IPS-15b (cell line): ENCODE measurements at regions not wholly inside any gene's neighbourhood (a gene's known extent, or its start where the extent isn't known, plus 50 kb on each side); places are given as distances from the start of the nearest gene placed in this dataset.

Experiments used
- H3K27me3 ChIP-seq: one replicate; pipeline ENCODE4 v1.6.1; 2013; ENCODE audit warnings: low read length; ENCODE audit not compliant: control insufficient read depth, insufficient read depth
- H3K36me3 ChIP-seq: one replicate; pipeline ENCODE4 v1.6.1; 2013; ENCODE audit warnings: low read length; ENCODE audit not compliant: control insufficient read depth, insufficient read depth
- H3K4me1 ChIP-seq: one replicate; pipeline ENCODE4 v1.6.1; 2013; ENCODE audit warnings: mild to moderate bottlenecking, low read length; ENCODE audit not compliant: control insufficient read depth, insufficient read depth
- H3K4me3 ChIP-seq: one replicate; pipeline ENCODE4 v1.5.1; 2013; ENCODE audit warnings: low read depth, low read length
- H3K9ac ChIP-seq: one replicate; pipeline ENCODE4 v1.6.1; 2013; ENCODE audit warnings: low read depth, mild to moderate bottlenecking, low read length
- H3K9me3 ChIP-seq: one replicate; pipeline ENCODE4 v1.6.1; 2013; ENCODE audit warnings: mild to moderate bottlenecking, low read length; ENCODE audit not compliant: control insufficient read depth, insufficient read depth

DNA sequence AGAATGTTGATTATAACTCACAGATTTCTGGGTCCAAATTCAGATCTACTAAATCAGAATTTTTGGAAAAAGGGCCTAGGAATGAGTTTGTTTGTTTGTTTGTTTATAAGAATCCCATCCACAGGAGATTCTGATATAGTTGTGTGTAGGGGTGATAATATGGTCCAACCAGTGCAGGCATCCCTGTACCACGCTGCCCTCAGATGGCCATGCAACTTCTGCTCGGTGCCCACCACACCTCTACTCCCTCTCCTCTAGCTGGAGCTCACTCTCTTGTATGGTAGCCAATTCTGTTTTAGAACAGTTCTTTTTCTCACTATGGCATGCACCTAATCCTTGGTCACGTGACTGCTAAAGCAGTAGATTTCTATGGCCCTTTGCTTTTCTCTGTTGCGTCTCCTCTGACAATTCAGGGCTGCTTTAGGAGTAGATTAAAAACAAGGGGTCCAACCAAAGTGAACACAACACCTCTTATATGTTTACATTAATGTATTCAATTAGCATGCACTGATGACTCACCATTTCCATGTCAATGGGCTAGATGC, 103.3 kb upstream of the KCNA4 start:
- Histone ChIP-seq H3K9ac (no peak overlapping the region), H3K36me3 (no peaks in the 10 kb centered on the region), H3K4me1 (no peaks in the 10 kb centered on the region)

DNA sequence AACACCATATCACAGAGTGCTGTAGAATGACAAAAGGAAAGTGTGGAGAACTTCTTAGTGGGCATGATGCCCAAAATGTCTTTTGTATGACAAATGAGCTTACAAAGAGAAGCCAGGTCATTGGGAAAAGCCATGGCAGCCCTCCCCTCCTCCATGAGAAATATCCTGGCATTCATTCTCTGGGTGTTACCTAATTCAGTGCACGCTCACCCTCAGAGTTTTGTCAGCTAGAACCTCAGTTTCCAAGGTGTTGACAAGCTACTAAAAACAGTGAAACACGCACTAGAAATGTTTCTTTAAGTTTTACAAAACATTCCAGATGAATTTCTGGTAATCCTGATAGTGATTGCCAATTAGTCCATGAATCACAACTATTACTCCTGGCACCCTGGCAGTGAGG, 105.4 kb upstream of the FSHB start:
- Histone ChIP-seq H3K4me1 (no peaks in the 10 kb centered on the region), H3K36me3 (no peaks in the 10 kb centered on the region), H3K9me3 (no peaks in the 10 kb centered on the region), H3K9ac (no peak overlapping the region), H3K4me3 (no peak overlapping the region), H3K27me3 (peaks cover 2% of the 10 kb centered on the region)

More for the DNA sequence above, 103.3 kb upstream of the KCNA4 start:
- Histone ChIP-seq H3K27me3 (peaks cover 10% of the 10 kb centered on the region), H3K9me3 (no peaks in the 10 kb centered on the region), H3K4me3 (no peak overlapping the region)

DNA sequence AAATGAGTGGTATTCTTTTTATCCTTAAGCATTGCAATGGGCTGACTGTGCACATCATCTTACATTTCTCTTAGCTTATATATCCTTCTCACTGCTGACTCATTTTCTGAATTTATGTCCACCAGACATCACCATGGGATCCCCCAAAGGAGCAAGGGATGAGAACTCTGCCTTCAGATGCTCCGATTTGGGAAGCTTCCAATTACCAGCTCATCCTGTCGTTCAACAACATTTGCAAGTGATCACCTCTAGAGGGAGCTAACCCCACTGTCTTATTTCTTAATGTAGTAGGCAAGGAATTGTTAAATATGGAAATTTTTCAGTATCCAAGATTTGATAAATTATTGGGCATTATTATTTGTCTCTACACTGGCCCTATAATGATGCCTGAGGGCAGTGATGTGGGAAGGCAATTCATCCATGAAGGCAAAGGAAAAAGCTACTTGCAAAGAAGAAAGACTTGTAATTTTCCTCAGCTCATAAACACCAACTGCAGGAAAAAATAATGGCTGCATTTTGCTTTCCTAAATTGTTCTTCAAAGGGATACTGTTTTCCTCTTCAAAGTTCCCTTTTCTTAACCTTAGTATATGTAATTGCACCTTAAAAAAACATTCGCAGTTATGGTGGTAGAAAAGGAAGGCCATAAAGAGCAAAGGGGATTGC, 102.4 kb upstream of the FSHB start:
- Histone ChIP-seq H3K9me3 (no peaks in the 10 kb centered on the region), H3K36me3 (no peaks in the 10 kb centered on the region), H3K9ac (no peak overlapping the region), H3K27me3 (peaks cover 2% of the 10 kb centered on the region), H3K4me3 (no peak overlapping the region), H3K4me1 (no peaks in the 10 kb centered on the region)

DNA sequence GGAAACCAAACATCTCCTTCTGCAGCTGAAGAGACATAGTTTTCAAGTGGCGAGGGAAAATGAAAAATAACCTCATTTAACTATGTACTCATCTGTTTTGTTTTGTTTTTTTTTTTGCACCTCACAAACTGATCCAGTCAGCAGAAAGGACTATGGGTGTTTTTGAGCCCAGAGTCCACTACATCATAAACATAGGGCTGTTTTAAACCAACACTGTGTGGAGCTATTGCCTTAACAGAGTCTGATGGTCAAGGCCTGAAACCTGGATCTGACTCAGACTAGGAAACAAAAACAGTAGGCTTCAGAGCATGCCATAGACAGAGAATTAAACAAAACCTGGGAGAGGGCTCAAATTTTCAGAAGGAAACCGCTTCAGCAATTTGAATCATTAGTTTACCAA, 99.3 kb upstream of the FSHB start:
- Histone ChIP-seq H3K27me3 (no peaks in the 10 kb centered on the region), H3K36me3 (no peaks in the 10 kb centered on the region), H3K9ac (no peak overlapping the region), H3K9me3 (no peaks in the 10 kb centered on the region), H3K4me1 (no peaks in the 10 kb centered on the region), H3K4me3 (no peak overlapping the region)

DNA sequence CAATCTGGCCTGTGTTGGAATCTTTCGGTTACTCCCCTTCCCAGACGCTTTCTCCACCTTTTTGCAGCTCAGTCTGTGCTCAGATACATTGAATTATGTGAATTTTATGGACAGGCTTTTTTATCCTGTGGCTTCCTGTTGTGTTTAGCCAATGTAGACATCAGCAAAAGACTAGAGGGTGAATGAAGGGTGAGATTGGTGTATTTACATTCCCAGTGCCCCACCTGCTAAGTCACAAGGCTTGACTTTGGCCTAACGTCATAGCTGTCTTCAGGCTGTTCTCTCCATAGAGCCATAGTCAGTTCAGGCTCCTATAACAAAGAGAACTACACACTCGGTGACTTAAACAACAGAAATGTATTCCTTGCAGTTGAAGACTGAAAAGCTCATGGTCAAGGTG, 97.5 kb upstream of the FSHB start:
- H3K4me1 ChIP-seq, result no peaks in the 10 kb centered on the region
- no peaks in the 10 kb centered on the region for H3K27me3 ChIP-seq
- H3K9me3 ChIP-seq, result no peaks in the 10 kb centered on the region
- no peak overlapping the region for H3K4me3 ChIP-seq
- H3K9ac ChIP-seq, result no peak overlapping the region
- no peaks in the 10 kb centered on the region for H3K36me3 ChIP-seq

DNA sequence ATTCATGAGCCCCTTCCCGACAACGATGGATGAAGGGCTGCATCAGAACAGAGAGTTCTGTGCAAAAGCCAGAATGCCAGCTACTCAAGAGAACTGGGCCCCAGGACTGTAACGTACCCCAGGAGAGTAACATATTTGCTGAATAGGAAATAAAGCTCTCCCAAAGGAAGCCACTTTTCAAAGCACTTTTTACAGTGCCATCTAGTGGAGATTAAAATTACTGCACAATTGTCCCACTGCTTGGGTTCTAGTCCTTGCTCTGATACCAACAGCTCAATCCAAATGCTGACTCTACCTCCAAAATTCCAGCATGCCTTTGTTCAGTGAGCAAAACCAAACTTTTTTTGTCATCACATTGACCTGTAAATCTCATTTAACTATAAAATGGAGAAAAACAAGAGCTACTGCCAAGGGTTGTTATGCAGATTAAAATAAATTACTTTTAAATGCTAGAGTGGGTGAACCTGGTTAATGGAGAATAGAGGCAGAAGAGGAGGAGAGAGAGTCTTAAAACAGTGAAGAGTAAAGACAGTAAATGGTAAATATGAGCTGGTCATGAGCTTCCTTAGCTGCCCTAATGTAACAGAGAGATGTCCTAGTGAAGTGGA, 87.6 kb upstream of the FSHB start:
- no peak overlapping the region for H3K4me3 ChIP-seq
- H3K27me3 ChIP-seq, result peaks cover 19% of the 10 kb centered on the region
- H3K36me3 ChIP-seq, result no peaks in the 10 kb centered on the region
- H3K9ac ChIP-seq, result no peak overlapping the region
- no peaks in the 10 kb centered on the region for H3K4me1 ChIP-seq
- H3K9me3 ChIP-seq, result no peaks in the 10 kb centered on the region

DNA sequence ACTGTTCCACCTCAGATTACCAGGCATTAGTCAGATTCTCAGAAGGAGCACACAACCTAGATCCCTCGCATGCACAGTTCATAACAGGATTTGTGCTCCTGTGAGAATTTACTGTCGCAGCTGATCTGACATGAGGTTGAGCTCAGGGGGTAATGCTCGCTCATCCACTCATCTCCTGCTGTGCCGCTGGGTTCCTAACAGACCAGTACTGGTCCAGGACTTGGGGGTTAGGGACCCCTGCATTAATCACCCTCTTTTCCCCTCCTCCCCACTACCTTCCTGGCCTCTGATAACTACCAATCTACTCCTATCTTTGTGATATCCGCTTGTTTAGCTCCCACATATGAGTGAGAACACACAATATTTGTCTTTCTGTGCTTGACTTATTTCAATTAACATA, 83.5 kb upstream of the FSHB start:
- no peak overlapping the region for H3K4me3 ChIP-seq
- peaks cover 24% of the 10 kb centered on the region for H3K27me3 ChIP-seq
- no peaks in the 10 kb centered on the region for H3K36me3 ChIP-seq
- no peak overlapping the region for H3K9ac ChIP-seq
- no peaks in the 10 kb centered on the region for H3K9me3 ChIP-seq
- no peaks in the 10 kb centered on the region for H3K4me1 ChIP-seq

DNA sequence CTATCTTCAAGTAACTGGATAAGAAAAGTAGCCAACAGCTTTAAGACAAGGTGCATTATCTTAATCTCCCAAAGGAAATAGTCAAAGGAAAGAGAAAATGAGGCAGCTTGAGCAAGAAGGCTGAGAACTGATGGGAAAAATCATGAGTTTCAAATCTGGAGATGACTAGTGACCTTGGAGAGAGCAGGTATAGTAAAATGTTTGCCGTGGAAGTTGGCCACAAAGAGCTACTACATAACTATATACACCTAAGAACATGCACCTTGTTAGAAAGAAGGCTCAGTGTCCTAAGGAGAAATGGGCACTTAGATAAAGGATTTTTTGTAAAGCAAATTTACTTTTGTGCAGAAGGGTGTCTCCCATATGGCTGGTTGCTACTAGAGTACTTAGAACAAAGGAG, 80.8 kb upstream of the FSHB start:
- no peak overlapping the region for H3K4me3 ChIP-seq
- no peaks in the 10 kb centered on the region for H3K9me3 ChIP-seq
- H3K36me3 ChIP-seq, result no peaks in the 10 kb centered on the region
- H3K27me3 ChIP-seq, result peaks cover 24% of the 10 kb centered on the region
- H3K4me1 ChIP-seq, result no peaks in the 10 kb centered on the region
- no peak overlapping the region for H3K9ac ChIP-seq

DNA sequence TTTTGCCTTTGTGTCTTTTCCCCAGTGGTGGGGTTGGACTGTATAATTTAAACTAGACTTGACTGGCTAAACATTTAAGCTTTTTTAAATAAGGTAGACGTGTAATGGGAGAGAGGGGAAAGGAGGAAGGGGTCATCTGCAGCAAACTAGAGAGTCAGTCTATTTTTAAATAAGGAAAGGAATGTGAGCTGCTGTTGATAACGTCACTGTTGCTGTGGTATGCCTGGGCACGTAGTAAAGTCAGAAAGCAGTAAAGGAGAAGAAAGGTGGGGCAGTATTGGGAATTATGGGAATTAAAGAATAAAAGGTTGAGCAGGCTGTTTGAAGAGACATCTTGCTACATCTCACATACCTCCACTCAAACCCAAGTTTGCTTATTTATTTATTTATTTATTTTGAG, 80.4 kb upstream of the FSHB start:
- H3K36me3 ChIP-seq, result no peaks in the 10 kb centered on the region
- H3K9ac ChIP-seq, result no peak overlapping the region
- peaks cover 24% of the 10 kb centered on the region for H3K27me3 ChIP-seq
- no peak overlapping the region for H3K4me3 ChIP-seq
- H3K4me1 ChIP-seq, result no peaks in the 10 kb centered on the region
- no peaks in the 10 kb centered on the region for H3K9me3 ChIP-seq

DNA sequence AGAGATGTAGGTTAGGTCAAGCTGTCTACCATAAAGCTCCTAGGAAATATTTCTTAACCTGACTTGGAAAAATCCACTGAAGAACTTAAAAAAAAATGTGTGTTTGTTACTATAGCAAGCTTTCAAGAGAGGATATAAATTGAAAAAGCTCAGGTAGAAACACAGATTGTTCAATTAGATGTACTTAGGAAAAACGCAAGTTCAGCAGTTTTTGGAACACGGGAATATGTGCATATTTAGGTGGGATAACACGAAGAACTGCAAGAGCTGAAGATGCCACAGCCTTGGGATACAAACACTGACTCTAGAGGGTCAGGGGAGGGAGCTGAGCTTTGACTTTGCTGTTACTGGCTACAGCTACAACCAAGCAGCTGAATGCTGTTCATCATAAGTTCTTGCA, 77.8 kb upstream of the FSHB start:
- no peaks in the 10 kb centered on the region for H3K36me3 ChIP-seq
- H3K27me3 ChIP-seq, result peaks cover 7% of the 10 kb centered on the region
- no peaks in the 10 kb centered on the region for H3K9me3 ChIP-seq
- H3K9ac ChIP-seq, result no peak overlapping the region
- H3K4me3 ChIP-seq, result no peak overlapping the region
- no peaks in the 10 kb centered on the region for H3K4me1 ChIP-seq

DNA sequence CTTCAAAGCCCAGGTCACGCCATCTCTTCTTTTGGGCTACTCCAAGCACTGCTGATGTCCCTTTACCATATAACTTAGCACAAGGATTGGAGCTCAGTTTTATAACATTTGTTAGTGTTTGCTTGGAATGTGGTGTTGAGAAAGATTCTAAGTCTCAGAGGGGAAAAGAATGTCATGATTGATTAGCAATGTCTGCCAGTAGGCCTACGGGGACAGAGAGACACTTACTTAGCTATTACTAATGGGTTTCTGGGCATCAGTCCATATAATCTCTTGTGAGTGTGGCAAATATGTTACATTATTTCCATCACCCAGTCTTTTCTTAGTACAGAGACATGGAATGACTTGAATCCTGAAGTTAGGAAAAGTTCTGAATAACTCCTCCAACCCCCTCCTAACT, 75.4 kb upstream of the FSHB start:
- Histone ChIP-seq H3K9ac (no peak overlapping the region), H3K4me1 (no peaks in the 10 kb centered on the region), H3K36me3 (no peaks in the 10 kb centered on the region), H3K9me3 (no peaks in the 10 kb centered on the region), H3K27me3 (no peaks in the 10 kb centered on the region), H3K4me3 (no peak overlapping the region)

DNA sequence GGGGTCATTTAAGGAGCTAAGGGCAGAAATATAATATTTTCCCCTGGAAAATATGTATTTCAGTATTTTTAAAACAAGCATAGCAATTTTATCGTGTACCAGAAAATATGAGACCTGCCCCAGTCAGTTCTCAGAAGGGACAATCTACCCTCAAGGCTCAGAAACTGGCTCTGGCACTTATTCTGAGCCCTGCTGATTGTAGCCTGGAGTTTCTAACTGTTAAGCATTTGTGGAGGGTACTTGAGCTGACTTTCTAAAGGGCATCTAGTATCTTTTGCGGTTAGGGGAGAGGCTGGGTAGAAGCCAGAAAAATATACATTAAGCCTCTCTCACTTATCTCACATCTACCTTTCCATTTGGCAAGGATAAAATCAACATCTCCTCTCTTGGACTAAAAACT, 71.3 kb upstream of the FSHB start:
- Histone ChIP-seq H3K27me3 (no peaks in the 10 kb centered on the region), H3K4me1 (no peaks in the 10 kb centered on the region), H3K9me3 (no peaks in the 10 kb centered on the region), H3K4me3 (no peak overlapping the region), H3K36me3 (no peaks in the 10 kb centered on the region), H3K9ac (no peak overlapping the region)
